ENCODE measurements at regions not wholly inside any gene's neighbourhood (a gene's known extent, or its start where the extent isn't known, plus 50 kb on each side); places are given as distances from the start of the nearest gene placed in this dataset.

- H3K36me3 Mint-ChIP-seq, result no peaks in the 10 kb centered on the region
- no peaks in the 10 kb centered on the region for H3K4me1 Mint-ChIP-seq
- DNase-seq, result no peak
- H3K9me3 Mint-ChIP-seq, result no peaks in the 10 kb centered on the region
- no peaks in the 10 kb centered on the region for H3K27me3 Mint-ChIP-seq
- H3K4me3 Mint-ChIP-seq, result no peak overlapping the region
- no peak overlapping the region for H3K27ac Mint-ChIP-seq
Observed at GRCh38 chr2:120617055-120617454, 118.6 kb upstream of the GLI2 start.

- no peaks in the 10 kb centered on the region for H3K4me1 Mint-ChIP-seq
- no peak overlapping the region for H3K27ac Mint-ChIP-seq
- H3K27me3 Mint-ChIP-seq, result no peaks in the 10 kb centered on the region
- H3K4me3 Mint-ChIP-seq, result no peak overlapping the region
- no peak for DNase-seq
- H3K36me3 Mint-ChIP-seq, result no peaks in the 10 kb centered on the region
- H3K9me3 Mint-ChIP-seq, result no peaks in the 10 kb centered on the region
Observed at GRCh38 chr2:120618830-120619229, 116.8 kb upstream of the GLI2 start.

- DNase-seq, result no peak
- Mint-ChIP-seq H3K9me3 (no peaks in the 10 kb centered on the region), H3K36me3 (no peaks in the 10 kb centered on the region), H3K4me1 (no peaks in the 10 kb centered on the region), H3K4me3 (no peak overlapping the region), H3K27ac (no peak overlapping the region), H3K27me3 (no peaks in the 10 kb centered on the region)
Observed at GRCh38 chr2:120619579-120619978, 116.1 kb upstream of the GLI2 start.

GRCh38 chr2:120620025-120620793 lies 115.5 kb upstream of the GLI2 start:
- Mint-ChIP-seq H3K27ac (no peak overlapping the region), H3K4me1 (no peaks in the 10 kb centered on the region), H3K27me3 (peaks cover under 1% of the 10 kb centered on the region), H3K9me3 (no peaks in the 10 kb centered on the region), H3K4me3 (no peak overlapping the region), H3K36me3 (no peaks in the 10 kb centered on the region)
- no peak for DNase-seq

- H3K36me3 Mint-ChIP-seq, result no peaks in the 10 kb centered on the region
- no peaks in the 10 kb centered on the region for H3K9me3 Mint-ChIP-seq
- no peak overlapping the region for H3K4me3 Mint-ChIP-seq
- peaks cover 8% of the 10 kb centered on the region for H3K27me3 Mint-ChIP-seq
- H3K27ac Mint-ChIP-seq, result no peak overlapping the region
- no peaks in the 10 kb centered on the region for H3K4me1 Mint-ChIP-seq
- DNase-seq, result no peak
Observed at GRCh38 chr2:120622159-120622869, 113.4 kb upstream of the GLI2 start.

- H3K4me3 Mint-ChIP-seq, result no peak overlapping the region
- H3K4me1 Mint-ChIP-seq, result no peaks in the 10 kb centered on the region
- no peaks in the 10 kb centered on the region for H3K36me3 Mint-ChIP-seq
- no peak overlapping the region for H3K27ac Mint-ChIP-seq
- peaks cover 8% of the 10 kb centered on the region for H3K27me3 Mint-ChIP-seq
- H3K9me3 Mint-ChIP-seq, result no peaks in the 10 kb centered on the region
- no peak for DNase-seq
Observed at GRCh38 chr2:120622886-120623753, 112.5 kb upstream of the GLI2 start.

GRCh38 chr2:120624061-120624737 lies 111.5 kb upstream of the GLI2 start:
- no peaks in the 10 kb centered on the region for H3K9me3 Mint-ChIP-seq
- H3K27ac Mint-ChIP-seq, result no peak overlapping the region
- DNase-seq, result no peak
- no peaks in the 10 kb centered on the region for H3K36me3 Mint-ChIP-seq
- H3K4me3 Mint-ChIP-seq, result no peak overlapping the region
- H3K27me3 Mint-ChIP-seq, result peaks cover 8% of the 10 kb centered on the region
- H3K4me1 Mint-ChIP-seq, result no peaks in the 10 kb centered on the region

- peaks cover 8% of the 10 kb centered on the region for H3K27me3 Mint-ChIP-seq
- no peaks in the 10 kb centered on the region for H3K4me1 Mint-ChIP-seq
- no peak overlapping the region for H3K4me3 Mint-ChIP-seq
- no peaks in the 10 kb centered on the region for H3K9me3 Mint-ChIP-seq
- DNase-seq, result no peak
- H3K27ac Mint-ChIP-seq, result no peak overlapping the region
- H3K36me3 Mint-ChIP-seq, result no peaks in the 10 kb centered on the region
Observed at GRCh38 chr2:120624738-120625446, 110.8 kb upstream of the GLI2 start.

GRCh38 chr2:120625865-120626560 lies 109.7 kb upstream of the GLI2 start:
- Mint-ChIP-seq H3K4me3 (no peak overlapping the region), H3K27ac (no peak overlapping the region), H3K36me3 (no peaks in the 10 kb centered on the region), H3K9me3 (no peaks in the 10 kb centered on the region), H3K27me3 (peaks cover 8% of the 10 kb centered on the region), H3K4me1 (no peaks in the 10 kb centered on the region)
- no peak for DNase-seq

- Mint-ChIP-seq H3K9me3 (no peaks in the 10 kb centered on the region), H3K27me3 (peaks cover 8% of the 10 kb centered on the region), H3K36me3 (no peaks in the 10 kb centered on the region), H3K27ac (no peak overlapping the region), H3K4me1 (no peaks in the 10 kb centered on the region), H3K4me3 (no peak overlapping the region)
- DNase-seq, result no peak
Observed at GRCh38 chr2:120626566-120626965, 109.1 kb upstream of the GLI2 start.

GRCh38 chr2:120628248-120628647 lies 107.4 kb upstream of the GLI2 start:
- Mint-ChIP-seq H3K27me3 (peaks cover 8% of the 10 kb centered on the region), H3K9me3 (no peaks in the 10 kb centered on the region), H3K27ac (no peak overlapping the region), H3K4me1 (no peaks in the 10 kb centered on the region), H3K36me3 (no peaks in the 10 kb centered on the region), H3K4me3 (no peak overlapping the region)
- no peak for DNase-seq

- H3K27me3 Mint-ChIP-seq, result peaks cover 8% of the 10 kb centered on the region
- no peak for DNase-seq
- H3K4me3 Mint-ChIP-seq, result no peak overlapping the region
- H3K36me3 Mint-ChIP-seq, result no peaks in the 10 kb centered on the region
- H3K4me1 Mint-ChIP-seq, result no peaks in the 10 kb centered on the region
- H3K9me3 Mint-ChIP-seq, result no peaks in the 10 kb centered on the region
- no peak overlapping the region for H3K27ac Mint-ChIP-seq
Observed at GRCh38 chr2:120629241-120629895, 106.3 kb upstream of the GLI2 start.

- Mint-ChIP-seq H3K27ac (no peak overlapping the region), H3K27me3 (peaks cover 8% of the 10 kb centered on the region), H3K4me1 (no peaks in the 10 kb centered on the region), H3K4me3 (no peak overlapping the region), H3K9me3 (no peaks in the 10 kb centered on the region), H3K36me3 (no peaks in the 10 kb centered on the region)
- DNase-seq, result no peak
Observed at GRCh38 chr2:120630031-120630701, 105.5 kb upstream of the GLI2 start.

Measured in activated naive CD8-positive, alpha-beta T cell treated with anti-CD3 and anti-CD28 coated beads for 36 hours (primary cell).